ENCODE measurements at regions not wholly inside any gene's neighbourhood (a gene's known extent, or its start where the extent isn't known, plus 50 kb on each side); places are given as distances from the start of the nearest gene placed in this dataset.
A peak's percentile ranks its signal among the peaks of the same experiment; 100 is the strongest.

- no peak for DNase-seq (ENCODE audit: low spot score)
Observed at GRCh38 chr7:40944981-40945585, 757.8 kb downstream of the INHBA start.

DNA sequence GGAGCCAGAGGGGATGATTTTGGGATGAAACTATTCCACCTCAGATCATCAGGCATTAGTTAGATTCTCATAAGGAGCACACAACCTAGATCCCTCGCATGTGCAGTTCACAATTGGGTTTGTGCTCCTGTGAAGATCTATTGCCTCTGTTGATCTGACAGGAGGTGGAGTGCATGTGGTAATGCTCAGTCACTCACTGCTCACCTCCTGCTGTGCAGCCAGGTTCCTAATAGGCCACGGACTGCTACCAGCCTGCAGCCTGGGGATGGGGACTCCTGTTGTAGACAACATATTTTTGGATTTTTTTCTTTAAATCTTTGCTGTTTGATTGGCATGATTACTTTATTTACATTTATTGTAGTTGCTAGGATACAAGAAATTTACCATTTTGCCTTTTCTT lies 765.0 kb downstream of the INHBA start:
- DNase-seq (ENCODE audit: low spot score), result no peak

DNA sequence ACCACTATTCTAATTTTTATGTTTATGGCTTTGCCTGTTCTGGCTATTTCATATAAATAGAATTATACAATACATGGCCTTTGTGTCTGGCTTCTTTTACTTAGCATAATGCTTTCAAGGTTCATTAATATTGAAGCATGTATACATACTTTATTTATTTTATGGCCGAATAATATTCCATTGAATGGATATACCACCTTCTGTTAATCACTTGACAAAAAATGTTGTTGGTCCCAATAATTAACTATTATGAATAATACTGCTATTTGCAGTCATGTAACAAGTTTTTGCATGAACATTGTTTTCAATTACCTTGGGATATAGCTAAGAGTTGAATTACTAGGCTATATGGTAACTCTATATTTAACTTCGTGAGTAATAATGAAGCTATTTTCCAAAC lies 767.5 kb downstream of the INHBA start:
- DNase-seq (ENCODE audit: low spot score), result no peak

DNA sequence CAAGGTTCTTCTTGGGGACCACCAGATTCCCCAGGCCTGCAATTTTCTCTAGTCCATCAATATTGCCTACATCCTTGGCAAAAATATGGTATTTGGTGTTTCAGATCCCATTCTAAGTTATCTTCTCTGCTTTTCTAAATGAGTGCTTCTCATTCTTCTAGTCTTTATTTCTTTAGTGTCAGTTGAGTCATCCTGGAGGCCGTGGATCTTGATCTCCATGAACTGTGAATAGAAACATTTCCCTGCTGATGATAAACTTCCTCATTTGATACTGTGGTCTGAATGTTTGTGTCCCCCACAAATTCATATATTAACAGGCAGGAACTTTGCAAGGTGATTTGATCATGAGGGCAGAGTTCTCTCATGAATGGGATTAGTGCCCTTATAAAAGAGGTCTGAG lies 779.3 kb downstream of the INHBA start:
- no peak for DNase-seq (ENCODE audit: low spot score)

DNA sequence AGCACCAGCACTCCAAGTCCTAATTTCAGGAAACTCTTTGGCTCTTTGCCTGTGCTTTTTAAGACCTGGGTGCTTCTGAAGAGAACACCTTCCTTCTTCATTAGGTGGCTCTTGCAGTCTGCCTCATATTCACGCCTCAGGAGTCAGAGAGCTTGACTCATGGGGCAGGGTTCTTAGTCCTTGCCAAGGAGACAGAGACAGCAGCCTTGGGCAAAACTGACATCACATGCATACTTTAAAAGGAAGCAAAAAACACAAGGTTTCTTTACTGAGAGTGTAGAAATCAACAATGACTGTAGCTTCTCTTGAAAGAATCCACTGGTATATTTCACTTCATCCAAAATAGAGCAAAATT lies 780.6 kb downstream of the INHBA start:
- peak; percentile 64 for DNase-seq (ENCODE audit: low spot score)

GRCh38 chr7:40921589-40922315 lies 781.1 kb downstream of the INHBA start:
- DNase-seq (ENCODE audit: low spot score), result no peak

- peak; percentile 92 for DNase-seq (ENCODE audit: low spot score)
Observed at GRCh38 chr7:40918701-40919271, 784.0 kb downstream of the SUGCT start.

DNA sequence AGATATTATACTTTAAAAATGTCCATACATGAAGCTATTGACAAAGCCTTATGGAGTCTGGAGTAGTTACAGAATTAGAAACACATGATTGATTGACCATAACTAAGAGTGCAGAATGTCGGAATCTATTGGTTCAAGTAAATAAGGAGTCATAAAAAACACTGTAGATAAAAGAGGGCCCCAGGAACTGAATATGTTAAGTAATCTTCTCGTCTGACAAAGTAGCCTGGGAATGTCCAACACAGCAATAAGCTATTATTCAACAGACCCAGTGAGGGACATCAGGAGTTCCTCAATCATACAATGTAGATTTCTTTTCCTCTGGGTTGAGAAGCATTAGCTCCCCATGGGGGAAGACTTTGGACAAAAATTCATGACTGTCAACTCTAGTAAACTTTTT lies 782.0 kb downstream of the SUGCT start:
- DNase-seq (ENCODE audit: low spot score), result no peak

DNA sequence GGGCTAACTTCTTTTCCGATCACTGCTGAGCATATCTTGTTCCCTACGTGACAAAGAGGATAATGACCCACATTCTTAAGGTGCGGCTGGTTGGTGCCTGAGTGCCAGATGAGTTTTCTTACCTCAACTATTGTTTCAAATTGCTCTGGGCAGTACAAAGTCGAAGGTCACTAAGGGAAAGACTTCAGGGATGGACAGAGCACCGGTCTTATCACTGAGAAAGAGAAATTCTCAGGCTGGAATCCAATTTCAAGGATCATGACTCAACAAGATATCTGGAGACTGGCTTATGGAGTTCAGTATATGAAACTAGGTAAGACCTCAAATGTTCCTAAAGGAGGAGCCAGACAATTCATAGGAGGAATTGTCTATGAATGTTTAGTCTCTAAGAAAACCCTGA lies 780.3 kb downstream of the SUGCT start:
- peak; percentile 75 for DNase-seq (ENCODE audit: low spot score)

Data from A172 (cell line).